Large intestine (tissue), 3 donors: ENCODE measurements at regions not wholly inside any gene's neighbourhood (a gene's known extent, or its start where the extent isn't known, plus 50 kb on each side); places are given as distances from the start of the nearest gene placed in this dataset.

Experiments used
- DNase-seq, 2 donors: peaks; one replicate each; pipeline versions ENCODE4 v3.0.0 to v3.0.0-alpha.2; 2013
- H3K27ac ChIP-seq: one replicate; pipeline ENCODE4 v1.5.1; 2013; ENCODE audit warnings: low read length
- H3K27me3 ChIP-seq: 2 replicates; pipeline ENCODE4 v1.6.1; 2013; ENCODE audit warnings: low read length; ENCODE audit not compliant: control insufficient read depth, insufficient read depth
- H3K36me3 ChIP-seq: 2 replicates; pipeline ENCODE4 v1.6.1; 2013; ENCODE audit warnings: low read length; ENCODE audit not compliant: control insufficient read depth, insufficient read depth
- H3K4me1 ChIP-seq: one replicate; pipeline ENCODE4 v1.6.1; 2013; ENCODE audit warnings: low read length; ENCODE audit not compliant: control insufficient read depth, insufficient read depth
- H3K4me3 ChIP-seq: one replicate; pipeline ENCODE4 v1.5.1; 2013; ENCODE audit warnings: low read length
- H3K9me3 ChIP-seq: one replicate; pipeline ENCODE4 v1.6.1; 2013; ENCODE audit warnings: mild to moderate bottlenecking, low read depth, low read length, moderate library complexity; ENCODE audit not compliant: control insufficient read depth
- WGBS: methylation state at CpG from one replicate; pipeline ENCODE4 v1.1.5; 2013; ENCODE audit warnings: low lambda C conversion rate; ENCODE audit not compliant: insufficient coverage; 5-methylcytosine and 5-hydroxymethylcytosine counted together

DNA sequence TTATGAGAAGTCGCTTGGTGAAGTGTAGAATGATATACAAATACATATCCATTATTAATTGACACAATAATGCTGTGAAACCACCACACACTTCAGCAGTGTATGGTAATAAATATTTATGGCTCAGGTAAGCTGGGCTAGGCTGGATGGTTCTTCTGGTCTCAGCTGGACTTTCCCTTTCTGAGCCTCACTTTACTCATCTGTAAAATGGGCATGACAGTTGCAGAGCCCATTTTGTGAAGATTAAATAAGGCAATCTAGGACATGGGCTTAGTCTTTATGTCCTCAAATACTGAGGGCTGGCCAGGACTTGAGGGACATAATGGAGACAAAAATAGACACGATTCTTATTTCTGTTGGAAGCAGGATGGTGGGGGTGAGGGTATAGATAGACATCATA lies 196.1 kb downstream of the MIAT start:
- H3K4me3 ChIP-seq: no peak overlapping the region
- H3K9me3 ChIP-seq: no peaks in the 10 kb centered on the region
- WGBS: 100% methylated on average over 2 of the region's 2 CpGs
- DNase-seq: no peak
- no peaks in the 10 kb centered on the region for H3K27me3 ChIP-seq
- no peak overlapping the region for H3K27ac ChIP-seq
- no peaks in the 10 kb centered on the region for H3K36me3 ChIP-seq
- H3K4me1 ChIP-seq: no peaks in the 10 kb centered on the region

- Histone ChIP-seq H3K4me3 (no peak overlapping the region), H3K9me3 (no peaks in the 10 kb centered on the region), H3K27ac (no peak overlapping the region), H3K36me3 (no peaks in the 10 kb centered on the region), H3K4me1 (no peaks in the 10 kb centered on the region), H3K27me3 (no peaks in the 10 kb centered on the region)
- no peak for DNase-seq
- WGBS: no CpG with 5 or more reads among the region's 5 CpGs
Observed at GRCh38 chr22:26857169-26857568, 199.8 kb downstream of the MIAT start.

DNA sequence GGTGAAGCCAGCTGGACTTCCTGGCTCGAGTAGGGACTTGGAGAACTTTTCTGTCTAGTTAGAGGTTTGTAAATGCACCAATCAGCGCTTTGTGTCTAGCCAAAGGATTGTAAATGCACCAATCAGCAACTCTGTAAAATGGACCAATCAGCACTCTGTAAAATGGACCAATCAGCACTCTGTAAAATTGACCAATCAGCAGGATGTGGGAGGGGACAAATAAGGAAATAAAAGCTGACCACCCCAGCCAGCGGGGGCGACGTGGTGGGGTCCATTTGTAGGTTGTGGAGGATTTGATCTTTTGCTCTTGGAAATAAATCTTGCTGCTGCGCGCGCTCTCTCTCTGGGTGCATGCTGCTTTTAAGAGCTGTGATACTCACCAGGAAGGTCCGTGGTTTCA lies 202.9 kb downstream of the MIAT start:
- DNase-seq: no peak
- no peaks in the 10 kb centered on the region for H3K4me1 ChIP-seq
- H3K36me3 ChIP-seq: no peaks in the 10 kb centered on the region
- H3K4me3 ChIP-seq: no peak overlapping the region
- H3K9me3 ChIP-seq: no peaks in the 10 kb centered on the region
- H3K27ac ChIP-seq: no peak overlapping the region
- WGBS: no CpG with 5 or more reads among the region's 9 CpGs
- H3K27me3 ChIP-seq: no peaks in the 10 kb centered on the region

DNA sequence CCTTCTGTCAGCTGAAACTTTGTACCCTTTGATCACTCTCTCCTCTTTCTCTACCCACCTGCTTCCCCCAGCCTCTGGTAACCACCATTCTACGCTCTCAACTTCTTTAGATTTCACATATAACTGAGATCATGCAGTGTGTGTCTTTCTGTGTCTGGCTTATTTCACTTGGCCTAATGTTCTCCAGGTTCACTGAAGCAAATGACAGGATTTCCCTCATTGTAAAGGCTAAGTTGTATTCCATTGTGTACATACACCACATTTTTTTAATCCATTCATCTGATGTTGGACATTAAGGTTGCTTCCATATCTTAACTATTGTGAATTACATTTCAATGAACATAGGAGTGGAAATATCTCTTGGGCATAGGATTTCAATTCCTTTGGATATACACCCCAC lies 207.6 kb downstream of the MIAT start:
- DNase-seq: no peak
- Histone ChIP-seq H3K27me3 (no peaks in the 10 kb centered on the region), H3K27ac (no peak overlapping the region), H3K4me3 (no peak overlapping the region), H3K36me3 (no peaks in the 10 kb centered on the region), H3K9me3 (no peaks in the 10 kb centered on the region), H3K4me1 (no peaks in the 10 kb centered on the region)
- WGBS: 100% methylated on average over 1 of the region's 1 CpG

GRCh38 chr22:26883393-26883792 lies 226.0 kb downstream of the MIAT start:
- no peak for DNase-seq
- no peaks in the 10 kb centered on the region for H3K27me3 ChIP-seq
- H3K9me3 ChIP-seq: no peaks in the 10 kb centered on the region
- H3K4me3 ChIP-seq: no peak overlapping the region
- no peak overlapping the region for H3K27ac ChIP-seq
- no peaks in the 10 kb centered on the region for H3K4me1 ChIP-seq
- 100% methylated on average over 2 of the region's 4 CpGs for WGBS
- no peaks in the 10 kb centered on the region for H3K36me3 ChIP-seq

GRCh38 chr22:26884921-26885320 lies 227.5 kb downstream of the MIAT start:
- Histone ChIP-seq H3K9me3 (no peaks in the 10 kb centered on the region), H3K4me1 (no peaks in the 10 kb centered on the region), H3K27me3 (no peaks in the 10 kb centered on the region), H3K27ac (no peak overlapping the region), H3K4me3 (no peak overlapping the region), H3K36me3 (no peaks in the 10 kb centered on the region)
- DNase-seq: no peak
- no CpG with 5 or more reads among the region's 7 CpGs for WGBS

- Histone ChIP-seq H3K4me3 (no peak overlapping the region), H3K36me3 (no peaks in the 10 kb centered on the region), H3K27me3 (no peaks in the 10 kb centered on the region), H3K27ac (no peak overlapping the region), H3K4me1 (no peaks in the 10 kb centered on the region), H3K9me3 (no peaks in the 10 kb centered on the region)
- DNase-seq: no peak
- WGBS: no CpG with 5 or more reads among the region's 2 CpGs
Observed at GRCh38 chr22:26885441-26886261, 228.3 kb downstream of the MIAT start.

- Histone ChIP-seq H3K27me3 (no peaks in the 10 kb centered on the region), H3K4me3 (no peak overlapping the region), H3K27ac (no peak overlapping the region), H3K4me1 (no peaks in the 10 kb centered on the region), H3K36me3 (no peaks in the 10 kb centered on the region), H3K9me3 (no peaks in the 10 kb centered on the region)
- WGBS: no CpG with 5 or more reads among the region's 6 CpGs
- DNase-seq: no peak
Observed at GRCh38 chr22:26887456-26887855, 230.1 kb downstream of the MIAT start.

GRCh38 chr22:26887916-26888315 lies 230.5 kb downstream of the MIAT start:
- no peak for DNase-seq
- WGBS: no CpG with 5 or more reads among the region's 4 CpGs
- no peaks in the 10 kb centered on the region for H3K4me1 ChIP-seq
- H3K27me3 ChIP-seq: no peaks in the 10 kb centered on the region
- no peaks in the 10 kb centered on the region for H3K9me3 ChIP-seq
- H3K36me3 ChIP-seq: no peaks in the 10 kb centered on the region
- no peak overlapping the region for H3K27ac ChIP-seq
- no peak overlapping the region for H3K4me3 ChIP-seq

DNA sequence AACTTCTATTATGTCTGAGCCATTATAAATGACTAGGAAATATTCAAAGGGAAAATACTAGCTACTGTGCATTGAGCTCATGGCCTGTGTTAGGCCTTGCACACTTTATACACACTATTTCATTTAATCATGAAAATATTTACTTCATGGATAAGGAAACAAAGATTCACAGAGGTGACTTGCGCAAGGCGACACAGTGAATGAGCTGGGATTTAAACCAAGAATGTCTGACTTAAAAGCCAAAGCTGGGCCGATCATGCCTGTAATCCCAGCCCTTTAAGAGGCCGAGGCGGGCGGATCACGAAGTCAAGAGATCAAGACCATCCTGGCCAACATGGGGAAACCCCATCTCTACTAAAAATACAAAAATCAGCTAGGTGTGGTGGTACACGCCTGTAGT lies 231.5 kb downstream of the MIAT start:
- no CpG with 5 or more reads among the region's 8 CpGs for WGBS
- no peak for DNase-seq
- no peaks in the 10 kb centered on the region for H3K4me1 ChIP-seq

GRCh38 chr22:26889802-26890201 lies 232.4 kb downstream of the MIAT start:
- no peak overlapping the region for H3K4me3 ChIP-seq
- no peaks in the 10 kb centered on the region for H3K9me3 ChIP-seq
- H3K27me3 ChIP-seq: no peaks in the 10 kb centered on the region
- H3K27ac ChIP-seq: no peak overlapping the region
- 60% methylated on average over 3 of the region's 7 CpGs for WGBS
- no peaks in the 10 kb centered on the region for H3K4me1 ChIP-seq
- H3K36me3 ChIP-seq: no peaks in the 10 kb centered on the region
- no peak for DNase-seq

More for the DNA sequence above, 231.5 kb downstream of the MIAT start:
- Histone ChIP-seq H3K36me3 (no peaks in the 10 kb centered on the region), H3K9me3 (no peaks in the 10 kb centered on the region), H3K27ac (no peak overlapping the region), H3K27me3 (no peaks in the 10 kb centered on the region), H3K4me3 (no peak overlapping the region)
